WERI-Rb-1 (cell line): ENCODE measurements at regions not wholly inside any gene's neighbourhood (a gene's known extent, or its start where the extent isn't known, plus 50 kb on each side); places are given as distances from the start of the nearest gene placed in this dataset.
"Not testable (repeated sequence)": the region's sequence is repeated elsewhere in the genome, so short reads cannot be mapped to it uniquely, and the experiment has no call there.

Experiments
- DNase-seq: peaks from one replicate; pipeline ENCODE4 v3.0.0-alpha.2; 2020
- H3K27ac ChIP-seq: fragments of 250-450 bp; sonication (Bioruptor Pico); 2 replicates; pipeline ENCODE4 v1.5.1; 2020; ENCODE audit warnings: mild to moderate bottlenecking, moderate library complexity
- H3K27me3 ChIP-seq: fragments of 250-450 bp; sonication (Bioruptor Pico); 2 replicates; pipeline ENCODE4 v1.5.1; 2021; ENCODE audit warnings: mild to moderate bottlenecking, low read depth, moderate library complexity; ENCODE audit not compliant: insufficient read depth, severe bottlenecking
- H3K36me3 ChIP-seq: fragments of 250-450 bp; sonication (Bioruptor Pico); 2 replicates; pipeline ENCODE4 v1.5.1; 2020; ENCODE audit warnings: mild to moderate bottlenecking, moderate library complexity
- H3K4me3 ChIP-seq: 2 replicates; pipeline ENCODE4 v1.5.1; 2011; ENCODE audit warnings: low read depth, mild to moderate bottlenecking, control low read depth, low read length
- H3K9me3 ChIP-seq: fragments of 250-450 bp; sonication (Bioruptor Pico); 2 replicates; pipeline ENCODE4 v1.5.1; 2021; ENCODE audit warnings: mild to moderate bottlenecking, moderate library complexity; ENCODE audit not compliant: severe bottlenecking
- CTCF ChIP-seq: IDR thresholded peaks from 2 replicates; pipeline ENCODE4 v1.5.1; 2011; ENCODE audit warnings: low read depth, mild to moderate bottlenecking, control low read depth, inconsistent platforms, low read length

- no peak overlapping the region for H3K27ac ChIP-seq
- H3K27me3 ChIP-seq = no peaks in the 10 kb centered on the region
- H3K36me3 ChIP-seq = no peaks in the 10 kb centered on the region
- H3K4me3 ChIP-seq = no peak overlapping the region
- TF ChIP-seq CTCF = no peak
- no peak for DNase-seq
- no peaks in the 10 kb centered on the region for H3K9me3 ChIP-seq
Observed at GRCh38 chr5:89178541-89178940, 295.6 kb upstream of the MEF2C start.

- Histone ChIP-seq H3K36me3 (no peaks in the 10 kb centered on the region), H3K9me3 (no peaks in the 10 kb centered on the region), H3K4me3 (no peak overlapping the region), H3K27ac (no peak overlapping the region), H3K27me3 (no peaks in the 10 kb centered on the region)
- DNase-seq = no peak
- TF ChIP-seq CTCF = no peak
Observed at GRCh38 chr5:89173528-89173927, 290.5 kb upstream of the MEF2C start.

GRCh38 chr5:89168766-89169165 is 285.8 kb upstream of the MEF2C start:
- no peaks in the 10 kb centered on the region for H3K27me3 ChIP-seq
- H3K9me3 ChIP-seq = no peaks in the 10 kb centered on the region
- no peak overlapping the region for H3K4me3 ChIP-seq
- no peaks in the 10 kb centered on the region for H3K36me3 ChIP-seq
- no peak for DNase-seq
- no peak for TF ChIP-seq CTCF
- no peak overlapping the region for H3K27ac ChIP-seq

GRCh38 chr5:89164703-89165102 is 281.7 kb upstream of the MEF2C start:
- not testable (repeated sequence) for DNase-seq, H3K27ac ChIP-seq, H3K9me3 ChIP-seq, H3K4me3 ChIP-seq, H3K36me3 ChIP-seq, H3K27me3 ChIP-seq

- no peak for DNase-seq
- H3K9me3 ChIP-seq = no peaks in the 10 kb centered on the region
- H3K4me3 ChIP-seq = no peak overlapping the region
- H3K27ac ChIP-seq = no peak overlapping the region
- no peaks in the 10 kb centered on the region for H3K27me3 ChIP-seq
- TF ChIP-seq CTCF = no peak
- no peaks in the 10 kb centered on the region for H3K36me3 ChIP-seq
Observed at GRCh38 chr5:89156226-89156625, 273.2 kb upstream of the MEF2C start.

- Histone ChIP-seq H3K36me3 (no peaks in the 10 kb centered on the region), H3K27me3 (no peaks in the 10 kb centered on the region), H3K4me3 (no peak overlapping the region), H3K27ac (no peak overlapping the region), H3K9me3 (no peaks in the 10 kb centered on the region)
- TF ChIP-seq CTCF = no peak
- DNase-seq = no peak
Observed at GRCh38 chr5:89147031-89147430, 264.0 kb upstream of the MEF2C start.
